ENCODE measurements at regions not wholly inside any gene's neighbourhood (a gene's known extent, or its start where the extent isn't known, plus 50 kb on each side); places are given as distances from the start of the nearest gene placed in this dataset.

- TF ChIP-seq SRF (IDR thresholded peaks at IDR 0.05; ENCODE audit: low read depth), result no peak
- TF ChIP-seq CTCF (IDR thresholded peaks at IDR 0.05 in 2 of 3, conservative IDR thresholded peaks at IDR 0.05 in 1 of 3; ENCODE audit: borderline replicate concordance in 1 of 3, insufficient read depth in 1 of 3, low read depth in 2 of 3, low read length in 2 of 3), result no peak
- TF ChIP-seq EZH2phosphoT487 (IDR thresholded peaks at IDR 0.05; ENCODE audit: borderline replicate concordance), result no peak
- TF ChIP-seq ZNF274 (IDR thresholded peaks at IDR 0.05; ENCODE audit: low read depth, low read length), result no peak
- TF ChIP-seq POLR2AphosphoS5 (IDR thresholded peaks at IDR 0.05; ENCODE audit: low read depth, low read length), result no peak
- TF ChIP-seq EZH2 (IDR thresholded peaks at IDR 0.05), result no peak
Measured at GRCh38 chr5:153926201-153926600, 112.5 kb downstream of the FAM114A2 start.

Measured in HCT116 (cell line).